Cardiac muscle cell (in vitro differentiated cells and primary cell): ENCODE measurements at regions not wholly inside any gene's neighbourhood (a gene's known extent, or its start where the extent isn't known, plus 50 kb on each side); places are given as distances from the start of the nearest gene placed in this dataset.

Experiments
- DNase-seq, 2 donors: peaks; one replicate each; pipeline versions ENCODE4 v3.0.0 to v3.0.0-alpha.2; 2010 to 2017; ENCODE audit warnings: low read depth in 1 of 2, low spot score in 1 of 2
- H3K27ac ChIP-seq: fragments of 200-600 bp; sonication (generic); 2 replicates; pipeline ENCODE4 v1.5.1; 2016
- H3K27me3 ChIP-seq: fragments of 200-600 bp; sonication (generic); 2 replicates; pipeline ENCODE4 v1.6.0; 2016; ENCODE audit warnings: control low read depth
- H3K36me3 ChIP-seq: fragments of 200-600 bp; sonication (generic); 2 replicates; pipeline ENCODE4 v1.5.1; 2016; ENCODE audit warnings: control low read depth
- H3K4me1 ChIP-seq: fragments of 200-600 bp; sonication (generic); 2 replicates; pipeline ENCODE4 v1.8.1; 2017; ENCODE audit warnings: low read depth, mild to moderate bottlenecking, mixed run types
- H3K4me3 ChIP-seq: fragments of 200-600 bp; sonication (generic); 2 replicates; pipeline ENCODE4 v1.5.1; 2016; ENCODE audit warnings: mild to moderate bottlenecking
- H3K9me3 ChIP-seq: fragments of 200-600 bp; sonication (generic); 2 replicates; pipeline ENCODE4 v1.5.1; 2017; ENCODE audit warnings: low read depth, mild to moderate bottlenecking, control low read depth
- TF ChIP-seq, protein P1 (sequence below): IDR thresholded peaks from 2 replicates; pipeline ENCODE4 v1.5.1; 2012; ENCODE audit warnings: low read depth, mild to moderate bottlenecking, low read length

DNA sequence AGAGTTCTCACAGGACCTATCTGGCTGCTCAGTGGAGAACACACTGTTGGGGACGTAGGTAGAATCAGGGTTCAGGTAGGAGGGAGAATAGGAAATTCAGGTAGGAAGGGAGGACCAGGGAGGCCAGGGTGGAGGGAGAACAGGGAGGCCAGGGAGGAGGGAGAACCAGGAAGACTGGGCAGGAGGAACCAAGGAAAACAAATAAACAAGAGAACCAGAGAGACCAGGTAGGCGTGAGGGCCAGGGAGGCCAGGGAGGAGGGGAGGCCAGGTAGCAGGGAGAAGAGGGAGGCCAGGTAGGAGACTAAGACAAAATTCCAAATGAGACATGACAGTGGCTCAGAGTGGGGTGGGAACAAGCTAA lies 337.6 kb downstream of the EIPR1 start:
- H3K36me3 ChIP-seq = no peaks in the 10 kb centered on the region

DNA sequence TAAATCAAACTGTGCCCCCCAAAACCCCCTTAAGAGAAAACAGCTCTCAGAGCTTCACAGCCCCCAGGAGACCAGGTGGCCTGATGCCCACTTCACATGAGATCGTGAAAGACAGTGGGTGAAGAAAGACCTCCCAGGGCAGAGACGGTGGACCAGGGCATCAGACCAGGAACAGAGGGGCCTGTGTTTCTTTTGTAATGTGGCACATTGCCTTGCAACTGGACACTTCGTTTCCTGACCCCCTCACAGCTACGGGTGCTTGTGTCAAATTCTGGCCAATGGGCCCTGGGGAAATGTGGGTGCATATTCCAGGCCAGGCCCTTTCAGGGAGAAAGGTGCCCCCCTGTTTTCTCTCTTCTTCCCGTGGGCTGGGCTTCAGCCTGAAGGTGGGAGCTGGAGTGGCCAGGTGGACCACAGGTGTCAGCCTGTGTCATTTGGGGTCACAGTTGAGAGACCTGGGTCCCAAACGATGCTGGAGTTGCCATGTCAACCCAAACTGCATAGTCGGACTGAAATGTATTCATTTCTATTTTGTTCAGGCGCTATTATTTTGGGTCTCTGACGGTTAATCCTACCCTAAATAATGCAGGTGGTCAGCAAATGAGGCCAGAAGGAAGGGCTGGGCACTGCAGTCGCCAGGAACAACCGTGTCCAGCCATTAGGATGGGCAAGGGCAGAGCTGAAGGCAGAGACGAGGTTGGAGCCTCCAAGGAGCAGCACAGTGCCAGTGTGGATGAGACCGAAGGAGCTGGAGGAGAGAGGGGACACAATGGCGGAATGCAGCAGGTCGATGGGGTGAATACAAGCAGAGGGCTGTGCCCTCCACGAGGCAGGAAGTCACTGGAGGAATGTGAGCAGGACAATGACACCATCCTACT lies 338.2 kb downstream of the EIPR1 start:
- Histone ChIP-seq H3K9me3 (no peaks in the 10 kb centered on the region), H3K27me3 (no peaks in the 10 kb centered on the region), H3K36me3 (no peaks in the 10 kb centered on the region), H3K27ac (no peak overlapping the region), H3K4me1 (no peaks in the 10 kb centered on the region), H3K4me3 (no peak overlapping the region)
- TF ChIP-seq, protein P1, sequence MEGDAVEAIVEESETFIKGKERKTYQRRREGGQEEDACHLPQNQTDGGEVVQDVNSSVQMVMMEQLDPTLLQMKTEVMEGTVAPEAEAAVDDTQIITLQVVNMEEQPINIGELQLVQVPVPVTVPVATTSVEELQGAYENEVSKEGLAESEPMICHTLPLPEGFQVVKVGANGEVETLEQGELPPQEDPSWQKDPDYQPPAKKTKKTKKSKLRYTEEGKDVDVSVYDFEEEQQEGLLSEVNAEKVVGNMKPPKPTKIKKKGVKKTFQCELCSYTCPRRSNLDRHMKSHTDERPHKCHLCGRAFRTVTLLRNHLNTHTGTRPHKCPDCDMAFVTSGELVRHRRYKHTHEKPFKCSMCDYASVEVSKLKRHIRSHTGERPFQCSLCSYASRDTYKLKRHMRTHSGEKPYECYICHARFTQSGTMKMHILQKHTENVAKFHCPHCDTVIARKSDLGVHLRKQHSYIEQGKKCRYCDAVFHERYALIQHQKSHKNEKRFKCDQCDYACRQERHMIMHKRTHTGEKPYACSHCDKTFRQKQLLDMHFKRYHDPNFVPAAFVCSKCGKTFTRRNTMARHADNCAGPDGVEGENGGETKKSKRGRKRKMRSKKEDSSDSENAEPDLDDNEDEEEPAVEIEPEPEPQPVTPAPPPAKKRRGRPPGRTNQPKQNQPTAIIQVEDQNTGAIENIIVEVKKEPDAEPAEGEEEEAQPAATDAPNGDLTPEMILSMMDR = no peak
- DNase-seq = no peak

More for the DNA sequence above, 337.6 kb downstream of the EIPR1 start:
- H3K4me1 ChIP-seq = no peaks in the 10 kb centered on the region
- no peak overlapping the region for H3K4me3 ChIP-seq
- H3K27ac ChIP-seq = no peak overlapping the region
- TF ChIP-seq, protein P1 = no peak
- H3K27me3 ChIP-seq = no peaks in the 10 kb centered on the region
- no peaks in the 10 kb centered on the region for H3K9me3 ChIP-seq
- no peak for DNase-seq

DNA sequence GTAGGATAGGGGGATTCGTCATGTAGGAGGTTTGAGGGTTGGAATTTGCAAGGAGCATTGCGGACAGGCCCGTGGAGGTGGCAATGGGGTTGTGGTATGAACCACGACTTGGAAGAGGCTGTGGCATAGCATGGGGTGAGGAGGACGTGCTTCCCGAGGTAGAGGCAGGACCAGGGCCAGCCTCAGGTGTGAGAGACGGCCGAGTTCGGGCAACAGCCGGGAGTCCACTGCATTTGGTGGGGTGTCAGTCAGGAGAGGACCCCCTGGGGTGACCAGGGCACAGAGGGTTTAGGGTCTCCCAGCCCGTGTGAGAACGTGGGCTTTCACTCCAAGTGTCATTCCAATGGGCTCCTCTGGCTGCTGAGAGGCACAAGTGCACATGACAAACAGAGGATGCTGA lies 339.0 kb downstream of the EIPR1 start:
- DNase-seq = no peak
- no peaks in the 10 kb centered on the region for H3K36me3 ChIP-seq
- TF ChIP-seq, protein P1 = no peak
- H3K4me3 ChIP-seq = no peak overlapping the region
- no peaks in the 10 kb centered on the region for H3K4me1 ChIP-seq
- no peaks in the 10 kb centered on the region for H3K9me3 ChIP-seq
- H3K27me3 ChIP-seq = no peaks in the 10 kb centered on the region
- H3K27ac ChIP-seq = no peak overlapping the region

DNA sequence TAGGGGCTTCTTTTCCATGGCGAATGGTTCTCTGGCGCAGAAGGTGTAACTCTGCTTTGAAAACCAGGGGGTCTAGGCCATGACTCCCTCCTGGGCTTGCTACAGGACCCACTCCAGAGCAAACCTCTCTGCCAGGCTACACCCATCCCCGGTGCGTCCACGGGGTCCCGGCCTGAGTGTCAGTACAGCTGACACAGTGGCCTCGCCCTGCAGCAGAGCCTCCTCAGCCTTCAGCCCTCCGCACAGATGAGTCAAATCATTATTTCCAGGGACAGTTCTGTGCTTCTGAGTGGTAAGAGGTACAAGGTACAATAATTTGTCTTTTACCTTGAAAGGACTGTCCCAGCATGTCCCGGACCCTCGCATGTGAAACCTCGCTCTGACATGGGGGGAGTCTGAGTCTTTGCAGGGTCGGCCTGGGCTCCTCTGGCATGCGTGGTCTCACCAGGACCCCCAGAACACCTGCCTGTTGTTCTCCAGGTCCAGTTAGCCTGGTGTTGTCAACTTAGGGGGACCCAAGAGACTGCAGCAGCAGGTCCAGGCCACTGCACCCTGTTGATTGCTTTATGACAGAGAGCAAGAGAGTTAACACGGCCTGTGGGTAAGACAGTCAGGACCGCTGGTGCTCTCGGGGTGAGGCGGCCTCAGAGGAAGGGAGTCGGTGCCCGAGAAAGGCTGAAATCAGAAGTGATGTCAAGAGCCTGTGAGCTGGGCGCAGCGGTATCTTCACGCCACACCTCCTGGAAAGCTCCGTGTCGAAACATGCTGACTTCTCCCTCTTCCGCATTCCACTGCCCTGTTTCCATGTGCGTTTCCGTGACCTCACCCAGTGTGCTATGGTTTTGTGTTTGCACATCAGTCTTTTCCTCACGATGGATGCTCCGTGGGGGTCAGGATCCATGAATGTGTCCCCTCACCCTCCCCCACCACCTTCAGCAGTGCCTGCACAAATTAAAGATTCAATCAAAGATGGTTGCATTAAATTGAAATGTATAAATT lies 340.1 kb downstream of the EIPR1 start:
- Histone ChIP-seq H3K36me3 (no peaks in the 10 kb centered on the region), H3K27me3 (no peaks in the 10 kb centered on the region), H3K9me3 (no peaks in the 10 kb centered on the region), H3K4me1 (no peaks in the 10 kb centered on the region), H3K4me3 (no peak overlapping the region), H3K27ac (no peak overlapping the region)
- TF ChIP-seq, protein P1 = no peak
- DNase-seq = no peak

DNA sequence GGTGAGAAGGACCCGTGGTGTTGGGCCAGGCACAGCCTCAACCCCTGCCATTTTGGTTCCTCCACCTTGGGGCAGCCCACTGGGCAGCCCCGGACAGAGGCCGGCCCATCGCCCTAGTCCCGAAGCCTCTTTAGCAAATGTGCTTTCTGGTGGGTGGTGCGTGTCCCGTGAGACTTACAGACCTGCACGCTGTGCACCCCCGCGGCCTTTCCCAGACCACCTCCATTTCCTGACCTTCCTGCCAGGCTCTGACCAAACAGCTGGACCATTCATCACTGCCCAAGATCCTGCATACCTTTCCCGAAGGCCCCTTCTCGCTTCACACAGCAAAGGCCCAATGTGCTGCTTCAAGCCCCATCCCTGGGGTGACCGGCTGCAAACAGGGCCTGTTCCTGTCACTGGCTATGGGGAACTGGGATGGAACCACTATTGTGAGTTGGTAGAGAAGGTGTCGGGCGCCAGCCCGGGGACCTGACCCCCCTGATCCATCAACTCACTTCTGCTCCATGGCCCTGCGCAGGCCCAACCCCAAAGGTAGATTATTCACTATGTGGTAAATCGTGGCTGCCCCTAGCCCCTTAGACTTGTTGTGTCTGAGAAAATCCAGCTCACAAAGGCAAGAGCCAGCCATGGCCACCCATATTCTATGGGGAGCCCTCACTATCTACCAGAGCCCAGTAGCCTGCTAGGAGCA lies 341.0 kb downstream of the EIPR1 start:
- Histone ChIP-seq H3K27ac (no peak overlapping the region), H3K9me3 (no peaks in the 10 kb centered on the region), H3K4me3 (no peak overlapping the region), H3K4me1 (no peaks in the 10 kb centered on the region), H3K36me3 (no peaks in the 10 kb centered on the region), H3K27me3 (no peaks in the 10 kb centered on the region)
- no peak for DNase-seq
- TF ChIP-seq, protein P1 = no peak
